CD8-positive, alpha-beta memory T cell (primary cell): ENCODE measurements at regions not wholly inside any gene's neighbourhood (a gene's known extent, or its start where the extent isn't known, plus 50 kb on each side); places are given as distances from the start of the nearest gene placed in this dataset.
"Not testable (repeated sequence)": the region's sequence is repeated elsewhere in the genome, so short reads cannot be mapped to it uniquely, and the experiment has no call there.

Experiments used
- CTCF ChIA-PET: fragments of 350-600 bp; sonication (Branson Sonifier 250); formaldehyde crosslinking; loops from one replicate; lab custom pipeline; 2021; ENCODE audit warnings: antibody characterized with exemption; lab: Charles Lee
- POLR2A ChIA-PET: fragments of 350-600 bp; sonication (Branson Sonifier 250); formaldehyde crosslinking; loops from one replicate; lab custom pipeline; 2021; ENCODE audit warnings: antibody characterized with exemption; lab: Charles Lee
- DNase-seq, 5 donors: peaks; one replicate each; pipeline versions ENCODE4 v3.0.0 to v3.0.0-alpha.2; 2020 to 2022; ENCODE audit warnings: mixed read lengths in 1 of 5
- H3K27ac ChIP-seq: one replicate; pipeline ENCODE4 v1.7.0; 2013; ENCODE audit warnings: low read depth, mild to moderate bottlenecking, low read length, moderate library complexity
- H3K27me3 ChIP-seq: 2 replicates; pipeline ENCODE4 v1.7.0; 2013; ENCODE audit warnings: low read length, mild to moderate bottlenecking; ENCODE audit not compliant: insufficient read depth, poor library complexity, severe bottlenecking
- H3K36me3 ChIP-seq: 2 replicates; pipeline ENCODE4 v1.7.0; 2013; ENCODE audit warnings: mild to moderate bottlenecking, low read length, moderate library complexity; ENCODE audit not compliant: insufficient read depth
- H3K4me1 ChIP-seq: 2 replicates; pipeline ENCODE4 v1.7.0; 2013; ENCODE audit warnings: mild to moderate bottlenecking, low read length, moderate library complexity; ENCODE audit not compliant: insufficient read depth
- H3K4me3 ChIP-seq: 2 replicates; pipeline ENCODE4 v1.7.0; 2013; ENCODE audit warnings: mild to moderate bottlenecking, low read length
- H3K9me3 ChIP-seq: 2 replicates; pipeline ENCODE4 v1.7.0; 2013; ENCODE audit warnings: mild to moderate bottlenecking, low read length
- H3K27ac Mint-ChIP-seq, 8 donors: one replicate each; pipeline ENCODE4 v1.8.0; 2020 to 2021; ENCODE audit warnings: mixed read lengths in 8 of 8, mild to moderate bottlenecking in 6 of 8, inconsistent platforms in 3 of 8, moderate library complexity in 3 of 8
- H3K27me3 Mint-ChIP-seq, 2 donors: one replicate each; pipeline ENCODE4 v1.8.0; 2020 to 2021; ENCODE audit warnings: mixed read lengths in 2 of 2, mild to moderate bottlenecking in 1 of 2, moderate library complexity in 1 of 2
- H3K36me3 Mint-ChIP-seq, 3 donors: one replicate each; pipeline ENCODE4 v1.8.0; 2020 to 2021; ENCODE audit warnings: mixed read lengths in 3 of 3, inconsistent platforms in 1 of 3, mild to moderate bottlenecking in 1 of 3
- H3K4me1 Mint-ChIP-seq, 3 donors: one replicate each; pipeline ENCODE4 v1.8.0; 2020 to 2021; ENCODE audit warnings: mixed read lengths in 3 of 3, inconsistent platforms in 1 of 3, mild to moderate bottlenecking in 1 of 3
- H3K4me3 Mint-ChIP-seq, 7 donors: one replicate each; pipeline ENCODE4 v1.8.0; 2020 to 2021; ENCODE audit warnings: mixed read lengths in 7 of 7, mild to moderate bottlenecking in 6 of 7, moderate library complexity in 4 of 7, inconsistent platforms in 2 of 7
- H3K9me3 Mint-ChIP-seq, 5 donors: one replicate each; pipeline ENCODE4 v1.8.0; 2020 to 2022; ENCODE audit warnings: mixed read lengths in 5 of 5, mild to moderate bottlenecking in 3 of 5, moderate library complexity in 2 of 5, inconsistent platforms in 1 of 5

GRCh38 chr1:146284760-146285159 is 55.9 kb upstream of the NOTCH2NLA start:
- H3K27me3 Mint-ChIP-seq, H3K4me3 Mint-ChIP-seq, DNase-seq, CTCF ChIA-PET, H3K36me3 Mint-ChIP-seq, H3K27ac ChIP-seq, H3K9me3 Mint-ChIP-seq, H3K4me3 ChIP-seq, H3K36me3 ChIP-seq, H3K27ac Mint-ChIP-seq, H3K9me3 ChIP-seq, POLR2A ChIA-PET, H3K4me1 ChIP-seq, H3K4me1 Mint-ChIP-seq, H3K27me3 ChIP-seq: not testable (repeated sequence)

GRCh38 chr1:146283527-146283880 is 54.7 kb upstream of the NOTCH2NLA start:
- H3K36me3 Mint-ChIP-seq, DNase-seq, H3K4me3 Mint-ChIP-seq, POLR2A ChIA-PET, H3K36me3 ChIP-seq, H3K27ac ChIP-seq, CTCF ChIA-PET, H3K4me1 Mint-ChIP-seq, H3K27me3 Mint-ChIP-seq, H3K27ac Mint-ChIP-seq, H3K4me3 ChIP-seq, H3K9me3 ChIP-seq, H3K4me1 ChIP-seq, H3K9me3 Mint-ChIP-seq, H3K27me3 ChIP-seq: not testable (repeated sequence)

GRCh38 chr1:146282807-146283526 is 54.1 kb upstream of the NOTCH2NLA start:
- H3K4me1 ChIP-seq, H3K27ac ChIP-seq, H3K27ac Mint-ChIP-seq, H3K9me3 Mint-ChIP-seq, H3K9me3 ChIP-seq, H3K4me3 ChIP-seq, H3K27me3 Mint-ChIP-seq, DNase-seq, H3K4me3 Mint-ChIP-seq, CTCF ChIA-PET, H3K36me3 Mint-ChIP-seq, H3K4me1 Mint-ChIP-seq, H3K27me3 ChIP-seq, POLR2A ChIA-PET, H3K36me3 ChIP-seq: not testable (repeated sequence)

- H3K9me3 Mint-ChIP-seq, H3K27me3 Mint-ChIP-seq, DNase-seq, POLR2A ChIA-PET, H3K27ac Mint-ChIP-seq, CTCF ChIA-PET, H3K36me3 Mint-ChIP-seq, H3K4me3 Mint-ChIP-seq, H3K27me3 ChIP-seq, H3K4me3 ChIP-seq, H3K27ac ChIP-seq, H3K4me1 ChIP-seq, H3K36me3 ChIP-seq, H3K9me3 ChIP-seq, H3K4me1 Mint-ChIP-seq: not testable (repeated sequence)
Measured at GRCh38 chr1:146281522-146281921, 52.7 kb upstream of the NOTCH2NLA start.

- not testable (repeated sequence) for H3K36me3 Mint-ChIP-seq
Measured at GRCh38 chr1:146278758-146279157, 49.9 kb upstream of the NOTCH2NLA start.

More at GRCh38 chr1:146278758-146279157, 49.9 kb upstream of the NOTCH2NLA start:
- H3K4me3 ChIP-seq, H3K36me3 ChIP-seq, H3K27me3 Mint-ChIP-seq, CTCF ChIA-PET, DNase-seq, POLR2A ChIA-PET, H3K4me1 ChIP-seq, H3K4me3 Mint-ChIP-seq, H3K27ac Mint-ChIP-seq, H3K9me3 ChIP-seq, H3K27me3 ChIP-seq, H3K27ac ChIP-seq, H3K9me3 Mint-ChIP-seq, H3K4me1 Mint-ChIP-seq: not testable (repeated sequence)
